ENCODE measurements at regions not wholly inside any gene's neighbourhood (a gene's known extent, or its start where the extent isn't known, plus 50 kb on each side); places are given as distances from the start of the nearest gene placed in this dataset.
A peak's percentile ranks its signal among the peaks of the same experiment; 100 is the strongest.

GRCh38 chr11:128407962-128408361 lies 179.4 kb downstream of the ETS1 start:
- DNase-seq, result no peak

- no peak for DNase-seq
These were observed 181.4 kb downstream of the ETS1 start for GRCh38 chr11:128405714-128406662.

- no peak for DNase-seq
These were observed 182.2 kb downstream of the ETS1 start for GRCh38 chr11:128405112-128405511.

- DNase-seq, result no peak
These were observed 182.9 kb downstream of the ETS1 start for GRCh38 chr11:128404437-128404836.

- no peak for DNase-seq
These were observed 186.8 kb downstream of the ETS1 start for GRCh38 chr11:128400382-128401203.

GRCh38 chr11:128399251-128400121 lies 187.9 kb downstream of the ETS1 start:
- DNase-seq, result no peak

- no peak for DNase-seq
These were observed 188.7 kb downstream of the ETS1 start for GRCh38 chr11:128398517-128399250.

GRCh38 chr11:128397362-128397761 lies 190.0 kb downstream of the ETS1 start:
- no peak for DNase-seq

GRCh38 chr11:128394431-128395089 lies 192.8 kb downstream of the ETS1 start:
- DNase-seq, result no peak

- DNase-seq, result no peak
These were observed 195.1 kb downstream of the ETS1 start for GRCh38 chr11:128392259-128392658.

- DNase-seq, result no peak
These were observed 195.5 kb downstream of the ETS1 start for GRCh38 chr11:128391811-128392210.

- DNase-seq, result no peak
These were observed 197.1 kb downstream of the ETS1 start for GRCh38 chr11:128390246-128390645.

GRCh38 chr11:128389461-128389976 lies 197.8 kb downstream of the ETS1 start:
- no peak for DNase-seq

GRCh38 chr11:128388206-128388815 lies 199.0 kb downstream of the ETS1 start:
- no peak for DNase-seq

- peak; percentile 17 for DNase-seq
These were observed 207.5 kb downstream of the ETS1 start for GRCh38 chr11:128379587-128380580.

GRCh38 chr11:128375961-128376360 lies 211.4 kb downstream of the ETS1 start:
- DNase-seq, result no peak

- DNase-seq, result no peak
These were observed 213.3 kb downstream of the ETS1 start for GRCh38 chr11:128374026-128374425.

GRCh38 chr11:128372977-128373376 lies 214.4 kb downstream of the ETS1 start:
- no peak for DNase-seq

GRCh38 chr11:128367573-128367972 lies 219.8 kb downstream of the ETS1 start:
- DNase-seq, result no peak
